ENCODE measurements at regions not wholly inside any gene's neighbourhood (a gene's known extent, or its start where the extent isn't known, plus 50 kb on each side); places are given as distances from the start of the nearest gene placed in this dataset.
"Not testable (repeated sequence)": the region's sequence is repeated elsewhere in the genome, so short reads cannot be mapped to it uniquely, and the experiment has no call there.

DNA sequence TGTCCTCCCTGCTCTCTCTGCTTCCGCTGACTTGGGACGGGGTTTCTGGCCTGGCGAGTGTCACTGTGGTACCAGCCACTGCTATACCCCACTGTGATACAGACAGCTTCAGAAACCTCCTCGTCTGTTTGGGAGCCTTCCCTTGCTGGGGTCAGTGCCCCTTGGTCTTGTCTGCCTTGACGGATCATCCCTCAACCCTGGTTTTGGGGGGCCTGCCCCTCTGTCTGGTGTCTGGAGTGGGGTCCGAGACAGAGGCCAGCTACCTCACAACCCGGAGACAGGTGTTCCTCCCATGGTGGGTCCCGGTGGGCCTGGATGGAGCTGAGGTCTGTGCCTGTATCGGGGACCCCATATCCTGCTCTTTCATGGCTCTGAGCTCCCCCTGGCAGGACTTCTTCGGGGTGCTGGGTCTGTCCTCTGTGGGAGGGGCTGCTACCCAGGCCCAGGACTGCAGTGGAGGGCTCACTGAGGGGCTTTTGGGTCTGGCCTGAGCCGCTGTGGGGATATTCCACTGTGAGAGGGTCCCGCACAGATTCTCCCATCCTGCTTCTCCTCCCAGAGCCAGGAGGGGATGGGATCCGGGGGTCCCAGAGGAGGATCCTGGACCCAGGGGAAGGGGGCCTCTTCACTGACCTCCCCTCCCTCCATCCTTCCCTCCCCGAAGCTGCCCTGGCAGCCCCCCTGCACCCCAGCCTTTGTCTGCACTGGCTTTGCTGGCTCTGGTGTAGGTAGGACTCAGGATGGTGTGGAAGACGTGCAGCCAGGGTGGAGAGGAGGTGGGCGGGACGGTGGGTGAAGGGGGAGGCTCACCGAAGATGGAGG is 365.5 kb downstream of the TMEM121 start:
- CTCF ChIA-PET: no interaction called here
- POLR2A ChIA-PET: no interaction called here
- no peak overlapping the region for H3K27ac ChIP-seq
- DNase-seq (ENCODE audit: low read depth in 1 of 2, low spot score in 1 of 2) (no peak), ATAC-seq (peak in 1 of 2 experiments; percentile 15; a peak in 1 of 6 replicates), FAIRE-seq (no peak)
- no peaks in the 10 kb centered on the region for H3K4me1 ChIP-seq
- no peak overlapping the region for H3K4me3 ChIP-seq
- WGBS (ENCODE audit: missing lambda C conversion rate): 21% methylated on average over 12 of the region's 18 CpGs
- no peak for TF ChIP-seq TFCP2L1 (CRISPR knock-in tag; IDR thresholded peaks at IDR 0.05)
- TF ChIP-seq ZSCAN20 (CRISPR knock-in tag; IDR thresholded peaks at IDR 0.05): no peak
- TF ChIP-seq CBX8 (IDR thresholded peaks at IDR 0.05): no peak
- no peak for TF ChIP-seq ELK1 (IDR thresholded peaks at IDR 0.05; ENCODE audit: low read depth, low read length)
- no peak for TF ChIP-seq EP300 (IDR thresholded peaks at IDR 0.05)
- no peak for TF ChIP-seq GATA3 (IDR thresholded peaks at IDR 0.05; ENCODE audit: borderline replicate concordance)
- no peak overlapping the region for H3K4me2 ChIP-seq
- H3K9me3 ChIP-seq: no peaks in the 10 kb centered on the region

- peak in 1 of 2 experiments; percentile 24; a peak in 1 of 6 replicates for ATAC-seq
- H3K4me3 ChIP-seq; CTCF ChIA-PET; H3K4me2 ChIP-seq; H3K27ac ChIP-seq; FAIRE-seq; POLR2A ChIA-PET; H3K4me1 ChIP-seq; H3K9me3 ChIP-seq; DNase-seq (ENCODE audit: low read depth in 1 of 2, low spot score in 1 of 2): not testable (repeated sequence)
- 54% methylated on average over 18 of the region's 27 CpGs for WGBS (ENCODE audit: missing lambda C conversion rate)
Measured at GRCh38 chr14:105892453-105893441, 366.4 kb downstream of the TMEM121 start.

DNA sequence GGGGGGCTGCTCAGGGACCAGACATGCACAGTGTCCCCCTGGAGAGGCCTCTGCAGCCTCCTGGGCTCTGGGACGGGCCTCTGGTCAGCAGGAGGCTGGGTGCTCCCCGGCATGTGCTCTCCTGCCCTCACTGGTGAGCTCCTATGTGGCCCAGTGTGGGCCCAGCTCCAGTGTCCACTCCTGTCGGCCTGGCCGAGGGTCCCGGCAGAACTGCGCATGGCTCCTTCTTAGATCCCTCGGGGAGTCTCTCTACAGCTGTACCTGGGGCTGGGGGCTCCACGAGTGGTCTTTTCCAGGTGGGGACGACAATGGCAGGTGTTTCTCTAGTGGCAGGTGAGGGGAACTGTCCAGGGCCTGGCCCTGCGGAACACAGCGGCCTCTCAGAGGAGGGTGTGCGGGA is 367.3 kb downstream of the TMEM121 start:
- DNase-seq (ENCODE audit: low read depth in 1 of 2, low spot score in 1 of 2); H3K4me3 ChIP-seq; FAIRE-seq; H3K9me3 ChIP-seq; CTCF ChIA-PET; H3K4me2 ChIP-seq; ATAC-seq; H3K27ac ChIP-seq; POLR2A ChIA-PET; H3K4me1 ChIP-seq: not testable (repeated sequence)
- no CpG with 5 or more reads among the region's 12 CpGs for WGBS (ENCODE audit: missing lambda C conversion rate)

DNA sequence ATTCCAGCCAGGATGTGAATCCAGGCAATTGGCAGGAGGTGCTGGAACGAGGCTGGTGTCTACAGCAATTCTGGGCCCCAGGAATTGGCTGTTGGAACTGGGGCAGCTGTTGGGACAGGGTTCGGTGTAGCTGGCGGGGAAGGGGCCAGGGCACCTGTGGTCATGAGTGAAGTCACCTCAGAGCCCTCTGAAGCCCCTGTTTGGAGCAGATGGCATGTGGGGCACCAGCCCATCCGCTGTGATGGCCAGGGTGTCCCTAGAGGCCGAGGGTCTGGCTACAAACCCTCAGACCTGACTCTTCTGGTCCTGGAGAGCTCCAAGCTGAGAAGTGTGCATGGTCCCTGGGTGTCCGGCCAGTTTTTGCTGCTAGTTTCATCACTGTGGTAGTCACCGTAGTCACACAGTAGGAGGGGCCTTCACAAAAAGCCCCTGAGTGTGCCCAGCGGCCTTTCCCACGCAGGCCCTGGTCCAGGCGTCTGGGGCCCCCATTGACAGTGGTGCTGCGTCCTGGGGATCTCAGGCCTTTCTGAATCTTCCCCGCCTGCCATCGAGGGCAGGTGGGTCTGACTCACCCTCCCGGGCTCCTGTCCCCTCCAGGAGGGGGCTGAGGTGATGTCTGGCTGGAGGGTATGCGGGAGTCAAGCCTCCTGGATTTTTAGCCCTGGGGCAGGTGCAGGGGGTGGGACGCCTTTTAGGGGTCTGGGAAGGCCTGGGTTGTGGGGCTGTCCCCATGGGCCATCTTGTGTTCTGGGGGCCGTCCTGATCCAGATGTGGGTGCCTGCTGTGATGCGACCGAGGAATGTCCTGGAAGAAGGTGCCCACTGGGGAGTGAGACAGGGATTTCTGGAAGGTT is 368.0 kb downstream of the TMEM121 start:
- H3K9me3 ChIP-seq: peaks cover 3% of the 10 kb centered on the region; the same call in 1 of the 3 replicates
- FAIRE-seq: no peak
- TF ChIP-seq ZC3H11A (IDR thresholded peaks at IDR 0.05) (no peak), HES2 (IDR thresholded peaks at IDR 0.05) (no peak), EHF (CRISPR knock-in tag; IDR thresholded peaks at IDR 0.05) (no peak), BCL3 (IDR thresholded peaks at IDR 0.05) (no peak), CHD2 (IDR thresholded peaks at IDR 0.05; ENCODE audit: low read length, partially characterized antibody) (no peak)
- TF ChIP-seq, protein P1, sequence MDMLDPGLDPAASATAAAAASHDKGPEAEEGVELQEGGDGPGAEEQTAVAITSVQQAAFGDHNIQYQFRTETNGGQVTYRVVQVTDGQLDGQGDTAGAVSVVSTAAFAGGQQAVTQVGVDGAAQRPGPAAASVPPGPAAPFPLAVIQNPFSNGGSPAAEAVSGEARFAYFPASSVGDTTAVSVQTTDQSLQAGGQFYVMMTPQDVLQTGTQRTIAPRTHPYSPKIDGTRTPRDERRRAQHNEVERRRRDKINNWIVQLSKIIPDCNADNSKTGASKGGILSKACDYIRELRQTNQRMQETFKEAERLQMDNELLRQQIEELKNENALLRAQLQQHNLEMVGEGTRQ (IDR thresholded peaks at IDR 0.05): no peak
- H3K4me2 ChIP-seq: no peak overlapping the region
- ChIA-PET POLR2A (no interaction called here), CTCF (no interaction called here)
- DNase-seq (ENCODE audit: low read depth in 1 of 2, low spot score in 1 of 2): no peak
- WGBS (ENCODE audit: missing lambda C conversion rate): 41% methylated on average over 16 of the region's 19 CpGs
- ATAC-seq: no peak
- H3K4me1 ChIP-seq: no peaks in the 10 kb centered on the region
- no peak overlapping the region for H3K27ac ChIP-seq
- no peak overlapping the region for H3K4me3 ChIP-seq
